HG02852 (cell line): ENCODE measurements at regions not wholly inside any gene's neighbourhood (a gene's known extent, or its start where the extent isn't known, plus 50 kb on each side); places are given as distances from the start of the nearest gene placed in this dataset.
"Not testable (repeated sequence)": the region's sequence is repeated elsewhere in the genome, so short reads cannot be mapped to it uniquely, and the experiment has no call there.

Experiments
- ATAC-seq: cut with Tn5 transposase; IDR thresholded peaks from one replicate; pipeline ENCODE4 v1.9.1; 2021; ENCODE audit warnings: mild to moderate bottlenecking, moderate library complexity; ENCODE audit not compliant: unreplicated experiment

GRCh38 chr21:8377093-8377841 lies 2144.1 kb upstream of the TPTE start:
- ATAC-seq, result peak; percentile 68

GRCh38 chr21:8380419-8381079 lies 2140.8 kb upstream of the TPTE start:
- ATAC-seq, result peak; percentile 47

- ATAC-seq, result not testable (repeated sequence)
These were observed 2133.0 kb upstream of the TPTE start for GRCh38 chr21:8388169-8388939.

GRCh38 chr21:8388940-8389238 lies 2132.5 kb upstream of the TPTE start:
- ATAC-seq, result not testable (repeated sequence)

GRCh38 chr21:8390550-8391171 lies 2130.7 kb upstream of the TPTE start:
- not testable (repeated sequence) for ATAC-seq

- ATAC-seq, result not testable (repeated sequence)
These were observed 2127.0 kb upstream of the TPTE start for GRCh38 chr21:8394380-8394779.

- ATAC-seq, result not testable (repeated sequence)
These were observed 2125.4 kb upstream of the TPTE start for GRCh38 chr21:8395992-8396391.

- ATAC-seq, result not testable (repeated sequence)
These were observed 2122.4 kb upstream of the TPTE start for GRCh38 chr21:8398870-8399437.

- not testable (repeated sequence) for ATAC-seq
These were observed 2121.5 kb upstream of the TPTE start for GRCh38 chr21:8399866-8400265.

GRCh38 chr21:8401799-8402198 lies 2119.6 kb upstream of the TPTE start:
- ATAC-seq, result not testable (repeated sequence)

GRCh38 chr21:8406331-8406730 lies 2115.1 kb upstream of the TPTE start:
- ATAC-seq, result not testable (repeated sequence)

- ATAC-seq, result not testable (repeated sequence)
These were observed 2110.2 kb upstream of the TPTE start for GRCh38 chr21:8411139-8411671.

- ATAC-seq, result peak; percentile 76
These were observed 2101.3 kb upstream of the TPTE start for GRCh38 chr21:8419925-8420560.

- peak; percentile 42 for ATAC-seq
These were observed 2093.4 kb upstream of the TPTE start for GRCh38 chr21:8427790-8428667.

- peak; percentile 72 for ATAC-seq
These were observed 2092.5 kb upstream of the TPTE start for GRCh38 chr21:8428668-8429456.

GRCh38 chr21:8434710-8435109 lies 2086.7 kb upstream of the TPTE start:
- not testable (repeated sequence) for ATAC-seq

- not testable (repeated sequence) for ATAC-seq
These were observed 2078.3 kb upstream of the TPTE start for GRCh38 chr21:8443093-8443492.

- ATAC-seq, result not testable (repeated sequence)
These were observed 2071.6 kb upstream of the TPTE start for GRCh38 chr21:8449807-8450206.
